NCI-H1417 (cell line): ENCODE measurements at regions not wholly inside any gene's neighbourhood (a gene's known extent, or its start where the extent isn't known, plus 50 kb on each side); places are given as distances from the start of the nearest gene placed in this dataset.
A peak's percentile ranks its signal among the peaks of the same experiment; 100 is the strongest.
"Not testable (repeated sequence)": the region's sequence is repeated elsewhere in the genome, so short reads cannot be mapped to it uniquely, and the experiment has no call there.

ENCODE experiments used
- DNase-seq, 3 experiments: peaks; one replicate each; lab custom pipeline; 2025; lab: John Stamatoyannopoulos, UW

DNA sequence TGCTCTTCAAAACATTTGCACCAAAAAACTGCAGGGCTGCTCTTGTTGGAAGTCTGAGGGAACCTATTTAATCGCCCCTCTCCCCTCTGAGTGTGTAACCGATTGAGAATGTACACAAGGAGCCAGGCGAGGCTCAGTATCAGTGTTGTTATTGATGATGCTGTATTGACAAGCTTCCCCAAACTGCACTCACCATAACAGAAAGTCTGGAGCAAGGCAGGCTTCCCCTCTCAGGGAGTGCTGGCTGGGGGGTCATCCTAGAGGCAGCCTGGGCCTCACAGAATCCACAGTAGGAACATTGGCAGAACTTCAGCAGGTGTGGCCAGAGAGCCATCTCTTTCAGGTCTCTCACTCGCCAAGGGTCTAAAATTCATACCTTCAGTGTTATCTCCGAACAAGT, 58.1 kb upstream of the TUNAR start:
- DNase-seq, result no peak

DNA sequence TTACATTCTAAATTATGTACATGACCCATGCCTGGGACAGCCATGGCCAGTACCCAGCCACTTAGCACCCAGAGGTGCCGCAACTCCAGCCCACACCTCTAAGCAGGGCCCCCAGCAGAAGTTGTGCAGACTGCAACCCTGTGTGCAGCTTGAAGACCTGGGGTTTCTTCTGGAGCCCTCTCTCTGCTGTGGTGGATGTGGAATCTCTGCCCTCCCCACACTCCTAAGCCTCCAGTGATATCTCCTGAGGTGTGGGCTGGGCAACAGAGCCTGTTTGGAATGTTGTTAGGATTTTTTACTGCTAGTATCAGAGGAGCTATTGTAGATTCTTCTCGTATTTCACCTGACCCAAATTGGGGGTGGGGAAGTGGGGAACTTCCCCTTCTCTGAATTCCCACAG, 59.4 kb upstream of the TUNAR start:
- DNase-seq, result no peak

DNA sequence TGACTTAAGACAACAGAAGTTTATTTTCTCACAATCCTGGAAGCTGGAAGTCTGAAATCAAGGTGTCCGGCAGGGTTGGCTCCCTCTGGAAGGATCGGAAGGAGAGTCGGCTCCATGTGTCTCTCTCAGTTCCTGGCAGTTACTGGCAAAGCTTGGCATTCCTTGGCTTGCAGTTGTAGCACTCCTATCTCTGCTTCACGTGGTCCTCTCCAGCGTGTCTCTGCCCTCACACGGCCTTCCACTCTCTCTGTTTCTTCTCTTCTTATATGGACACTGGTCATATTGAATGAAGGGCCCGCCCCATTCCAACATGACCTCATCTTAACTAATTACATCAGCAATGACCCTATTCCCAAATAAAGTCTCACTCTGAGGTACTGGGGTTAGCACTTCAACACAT, 60.1 kb upstream of the TUNAR start:
- DNase-seq, result no peak

DNA sequence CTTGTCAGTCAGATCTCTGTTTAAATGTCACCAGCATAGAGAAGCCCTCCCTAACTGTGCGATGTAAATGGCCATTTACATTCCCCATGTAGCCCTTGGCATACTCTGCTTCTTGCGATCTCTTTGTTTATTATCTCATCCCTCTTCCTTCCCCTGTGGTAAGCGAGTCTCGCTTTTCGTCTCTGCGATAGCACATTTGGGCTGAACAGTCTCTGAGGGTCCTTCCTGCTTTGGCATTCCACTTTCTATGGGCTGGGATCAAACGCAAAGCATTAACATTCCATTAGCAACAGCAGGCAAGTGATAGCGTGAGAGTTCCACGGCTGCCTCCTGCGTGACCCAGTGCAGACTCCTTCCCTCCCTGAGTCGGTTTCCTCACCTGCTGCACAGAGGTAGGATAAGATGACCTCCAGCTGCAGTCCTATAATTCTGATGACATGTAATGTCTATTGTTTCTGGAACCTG, 61.4 kb upstream of the TUNAR start:
- DNase-seq, result no peak

DNA sequence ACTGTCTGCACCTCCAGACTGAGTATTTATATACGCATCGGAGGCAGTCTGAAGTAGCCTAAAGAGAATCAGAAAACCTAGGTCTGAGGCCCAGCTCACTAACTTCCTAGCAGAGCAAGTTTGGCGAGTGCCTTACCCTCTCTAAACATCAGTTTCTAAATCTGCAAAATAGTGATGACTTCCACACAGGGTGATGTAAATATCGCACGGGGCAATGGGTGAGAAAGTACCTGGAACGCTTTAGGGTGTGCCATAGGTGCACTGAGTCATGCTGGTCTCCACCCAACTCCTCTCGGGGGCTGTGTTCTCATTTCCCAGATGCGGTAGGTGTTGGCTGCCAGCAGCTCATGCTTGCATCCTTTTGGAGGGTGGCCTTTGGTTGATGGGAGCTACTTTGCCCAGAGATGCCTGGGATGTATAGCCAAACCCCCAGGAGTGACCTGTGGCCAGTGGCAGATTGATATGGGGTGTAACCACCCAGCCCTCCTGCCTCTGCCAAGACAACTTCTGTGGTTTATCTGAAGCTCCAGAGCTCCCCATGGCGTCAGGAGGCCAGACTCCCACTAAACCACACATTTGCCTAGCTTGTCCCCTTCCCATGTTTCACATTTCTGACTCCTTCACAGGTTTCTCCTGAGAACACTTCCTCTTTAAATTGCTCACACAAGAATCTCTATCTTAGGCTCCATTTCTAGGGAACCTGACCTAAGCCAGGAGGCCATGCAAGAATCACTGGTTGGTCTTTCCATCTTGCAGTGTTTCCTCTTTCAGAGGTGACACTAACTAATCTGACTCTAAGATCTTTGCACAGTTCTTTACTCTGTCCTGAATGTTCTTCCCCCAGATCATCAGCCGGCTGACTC, 62.0 kb upstream of the TUNAR start:
- DNase-seq, result no peak

DNA sequence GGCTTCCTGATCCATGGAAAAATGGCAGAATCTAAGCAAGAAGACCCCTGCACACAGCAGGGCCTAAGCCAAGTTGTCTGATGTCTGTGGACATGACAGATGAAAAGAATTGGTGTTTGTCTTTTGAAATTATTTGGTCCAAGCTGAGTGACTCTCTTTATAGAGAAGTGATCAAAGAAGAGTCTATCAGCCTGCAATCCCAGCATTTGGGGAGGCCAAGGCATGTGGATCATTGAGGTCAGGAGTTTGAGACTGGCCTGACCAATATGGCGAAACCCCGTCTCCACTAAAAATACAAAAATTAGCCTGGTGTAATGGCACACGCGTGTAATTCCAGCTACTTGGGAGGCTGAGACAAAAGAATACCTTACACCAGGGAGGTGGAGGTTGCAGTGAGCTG, 64.8 kb upstream of the TUNAR start:
- no peak for DNase-seq

DNA sequence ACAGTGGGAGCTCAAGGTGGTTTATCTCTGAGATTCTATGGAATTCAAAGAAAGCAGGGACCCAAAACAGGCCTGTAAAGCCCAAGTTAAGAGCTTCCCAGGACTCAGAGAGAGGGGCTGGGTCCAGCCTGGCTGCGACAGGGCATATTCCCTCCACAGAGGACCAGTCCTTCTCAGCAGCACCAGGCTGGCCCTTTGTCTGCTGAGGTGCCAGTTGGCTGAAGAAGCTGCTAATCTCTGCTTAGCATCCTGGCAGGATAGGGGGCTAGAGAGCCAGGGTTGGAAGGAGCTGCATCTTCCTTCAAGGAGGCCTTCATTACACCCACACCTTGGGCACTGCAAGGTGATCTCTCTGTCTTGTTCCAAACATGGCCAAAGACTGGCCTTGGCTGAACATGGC, 68.3 kb upstream of the TUNAR start:
- no peak for DNase-seq

DNA sequence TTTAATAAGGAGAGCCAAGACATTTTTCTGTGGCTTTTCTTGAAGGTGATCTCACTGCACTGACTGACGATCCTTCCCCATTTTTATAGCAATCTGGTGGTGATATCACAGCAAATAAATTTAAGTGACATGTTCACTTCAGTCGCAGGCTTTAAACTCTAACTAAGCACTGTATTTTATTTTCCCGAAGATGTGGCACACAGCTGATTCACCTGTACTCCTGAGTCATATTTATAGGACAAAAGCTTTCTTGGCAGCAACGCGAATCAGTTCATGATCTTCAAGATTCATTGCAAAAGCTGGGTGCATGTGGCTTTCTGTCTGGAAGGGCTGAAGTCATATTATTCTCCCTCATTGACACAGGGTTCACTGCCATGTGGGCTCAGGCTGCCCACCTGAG, 79.8 kb upstream of the TUNAR start:
- no peak for DNase-seq

DNA sequence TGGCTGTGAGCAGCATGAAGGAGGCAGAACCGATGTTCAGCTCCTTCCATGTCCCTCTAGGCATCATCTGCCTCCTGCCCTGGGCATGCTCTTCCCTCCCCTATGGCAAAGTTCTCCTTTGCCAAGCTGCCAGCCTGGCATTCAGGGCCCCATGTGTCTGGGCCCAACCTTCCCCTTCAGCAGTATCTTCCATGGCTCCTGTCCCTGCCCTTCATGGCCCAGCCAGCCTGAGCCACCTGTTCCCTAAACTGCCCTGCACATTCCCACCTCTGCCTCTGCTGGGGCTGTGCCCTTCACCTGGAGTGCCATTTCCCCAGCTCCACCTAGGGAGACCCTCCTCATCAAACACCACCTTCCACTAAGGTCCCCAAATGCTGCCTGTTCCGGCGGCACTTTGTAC, 74.0 kb upstream of the TCL1A start:
- no peak for DNase-seq

DNA sequence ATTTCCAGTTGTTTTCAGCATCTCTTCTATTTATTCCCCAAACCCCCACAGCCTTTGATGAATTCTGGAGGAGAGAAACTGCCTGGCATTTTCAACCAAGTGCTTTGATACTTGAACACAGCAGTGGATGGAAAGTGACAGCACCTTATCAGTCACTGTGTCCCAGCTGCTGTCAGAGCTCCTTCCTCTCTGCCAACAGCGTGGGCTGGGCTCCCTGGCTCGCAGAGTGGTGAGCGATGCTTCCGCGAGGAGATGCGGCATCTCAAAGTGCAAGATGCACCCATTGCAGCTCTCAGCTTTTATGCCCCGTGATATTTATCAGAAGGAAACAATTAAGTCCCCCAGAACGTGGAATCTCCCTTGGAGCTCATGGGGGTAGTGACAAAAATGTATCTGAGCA, 72.6 kb upstream of the TCL1A start:
- peak in 1 of 3 experiments; percentile 6 for DNase-seq

DNA sequence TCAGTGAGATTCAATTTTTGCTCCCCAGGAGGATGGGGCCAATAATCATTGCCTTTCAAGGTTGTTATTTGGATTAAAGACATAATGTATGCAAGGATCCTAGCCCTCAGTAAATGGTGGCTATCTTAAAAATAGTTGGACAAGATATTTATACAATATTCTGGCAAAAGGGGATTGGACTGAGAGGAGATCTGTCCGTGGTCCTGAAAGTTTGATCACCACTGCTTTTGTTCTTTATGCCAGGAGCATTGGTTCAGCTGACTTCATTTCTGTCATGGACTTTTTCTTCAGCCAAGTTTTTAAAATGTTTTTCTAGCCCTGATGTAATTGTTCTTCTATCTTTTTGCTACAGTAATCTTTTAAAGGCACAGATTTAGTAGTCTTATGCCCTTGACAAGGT, 70.2 kb upstream of the TCL1A start:
- DNase-seq, result no peak

DNA sequence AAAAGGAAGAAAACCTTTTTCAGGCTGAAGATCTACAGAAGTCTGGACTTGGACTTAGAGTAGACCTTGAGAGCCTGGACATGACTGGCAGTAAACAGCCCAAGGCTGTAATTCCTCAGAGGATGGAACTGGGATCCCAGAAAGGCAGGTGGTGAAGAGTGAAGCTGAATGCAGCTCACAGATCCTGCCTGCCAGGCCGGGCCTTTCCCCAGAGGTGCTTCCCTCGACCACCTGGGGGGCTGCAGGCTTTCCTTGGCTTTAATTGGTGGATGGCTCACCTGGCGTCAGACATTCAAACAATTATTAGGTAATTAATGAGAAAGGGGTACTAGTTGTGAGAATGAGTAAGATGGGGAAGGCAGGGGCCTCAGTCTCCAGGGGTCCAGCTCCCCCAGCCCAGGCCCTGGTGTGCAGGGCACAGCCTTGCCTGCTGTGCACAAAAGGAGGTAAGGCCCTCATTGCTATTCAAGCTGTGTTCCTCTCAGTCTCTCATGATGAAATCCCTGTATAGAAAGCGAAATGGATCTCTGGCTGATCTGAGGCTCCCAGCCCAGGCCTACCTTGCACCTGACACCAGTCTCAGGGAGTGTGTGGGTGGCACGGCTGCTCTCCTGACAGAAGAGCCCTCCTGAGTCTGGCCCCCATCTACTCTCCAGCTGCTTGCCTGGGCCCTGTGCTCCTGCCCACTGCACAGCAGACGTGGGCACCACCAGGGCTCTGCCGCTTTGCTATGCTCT, 63.0 kb upstream of the TCL1A start:
- DNase-seq, result peak in 2 of 3 experiments; percentile 64 to 82

DNA sequence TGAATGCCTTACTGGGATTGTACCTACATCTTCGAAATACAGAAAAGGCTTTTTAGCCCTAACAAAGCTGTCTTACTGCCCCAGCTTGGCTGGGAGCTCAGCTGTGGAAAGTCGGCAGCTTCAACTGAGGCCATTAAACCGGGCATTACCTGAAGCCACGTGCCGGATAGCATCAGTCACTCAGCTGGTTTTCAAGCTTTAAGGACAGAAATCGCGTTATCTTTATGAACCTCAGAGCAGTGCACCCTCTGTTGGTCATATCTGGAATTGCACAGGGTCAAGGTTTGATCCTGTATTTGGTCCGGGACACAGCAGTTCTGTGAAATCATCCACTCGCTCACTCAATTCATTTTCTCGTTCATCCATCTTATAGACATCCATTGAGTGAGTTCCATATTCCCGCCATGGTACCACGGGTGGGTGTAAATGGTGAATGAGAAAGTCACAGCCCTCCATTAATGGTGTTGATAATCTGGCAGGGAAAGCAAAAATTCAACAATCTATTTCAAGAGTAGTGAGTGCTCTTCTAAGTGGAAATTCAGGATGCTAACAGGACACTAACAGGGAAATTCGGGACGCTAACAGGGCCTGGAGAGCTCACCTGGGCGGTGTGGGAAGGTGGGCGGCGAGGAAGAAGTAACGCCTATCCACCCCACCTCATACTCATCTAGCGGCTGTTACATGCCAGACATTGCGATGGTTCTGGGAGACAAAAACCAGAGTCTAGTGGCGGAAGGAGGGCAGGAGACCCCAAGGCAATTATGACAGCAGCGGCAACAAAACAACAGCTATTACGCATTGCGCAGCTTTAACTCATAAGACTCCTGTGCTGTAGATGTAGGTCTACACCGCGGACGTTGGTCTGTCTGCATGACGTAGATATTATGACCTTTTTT, 60.6 kb upstream of the TCL1A start:
- DNase-seq, result peak; percentile 18 to 81 (median 74)

DNA sequence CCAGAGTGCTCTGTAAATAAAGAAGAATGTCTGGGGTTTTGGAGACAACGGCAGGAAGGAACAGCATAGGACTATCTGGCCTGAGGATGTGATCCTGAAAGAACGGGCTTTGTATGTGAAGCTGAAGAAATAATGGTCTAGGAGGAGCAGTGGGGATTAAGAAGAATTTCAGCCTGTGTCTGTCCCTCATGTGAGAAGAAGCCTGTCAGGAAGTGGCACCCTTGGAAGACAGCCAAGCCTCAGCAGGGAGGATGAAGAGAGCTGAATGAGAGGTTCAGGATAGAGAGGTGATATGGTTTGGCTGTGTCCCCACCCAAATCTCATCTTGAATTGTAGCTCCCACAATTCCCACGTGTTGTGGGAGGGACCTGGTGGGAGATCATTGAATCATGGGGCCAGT, 56.9 kb upstream of the TCL1A start:
- peak in 2 of 3 experiments; percentile 43 to 68 for DNase-seq

DNA sequence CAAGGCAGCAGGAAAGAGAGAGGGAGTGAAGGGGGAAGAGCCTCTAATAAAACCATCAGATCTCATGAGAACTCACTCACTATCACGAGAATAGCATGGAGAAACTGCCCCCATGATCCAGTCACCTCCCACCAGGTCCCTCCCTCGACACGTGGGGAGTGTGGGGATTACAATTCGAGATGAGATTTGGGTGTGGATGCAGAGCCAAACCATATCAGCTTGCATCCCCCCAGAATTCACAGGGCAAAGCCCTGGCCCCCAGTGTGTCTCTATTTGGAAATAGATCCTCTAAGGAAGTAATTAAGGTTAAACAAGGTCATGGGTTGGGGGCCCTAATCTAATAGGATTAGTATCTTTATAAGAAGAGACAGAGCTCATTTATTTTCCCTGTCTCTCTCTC, 56.1 kb upstream of the TCL1A start:
- DNase-seq, result no peak

DNA sequence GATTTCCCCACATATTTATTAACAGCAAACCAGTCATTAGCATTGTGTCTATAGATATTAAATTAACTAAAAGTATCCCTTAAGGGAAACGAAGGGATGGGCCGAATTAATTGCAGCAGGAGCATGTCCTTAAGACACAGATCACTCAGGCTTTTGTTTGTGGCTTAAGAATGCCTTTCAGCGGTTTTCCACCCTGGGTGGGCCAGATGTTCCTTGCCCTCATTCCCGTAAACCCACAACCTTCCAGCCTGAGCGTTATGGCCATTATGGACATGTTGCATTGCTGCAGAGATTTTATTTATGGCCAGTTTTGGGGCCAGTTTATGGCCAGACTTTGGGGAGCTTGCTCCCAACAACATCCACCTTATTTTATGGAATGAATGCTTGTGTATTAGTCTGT, 55.5 kb upstream of the TCL1A start:
- DNase-seq, result not testable (repeated sequence)

DNA sequence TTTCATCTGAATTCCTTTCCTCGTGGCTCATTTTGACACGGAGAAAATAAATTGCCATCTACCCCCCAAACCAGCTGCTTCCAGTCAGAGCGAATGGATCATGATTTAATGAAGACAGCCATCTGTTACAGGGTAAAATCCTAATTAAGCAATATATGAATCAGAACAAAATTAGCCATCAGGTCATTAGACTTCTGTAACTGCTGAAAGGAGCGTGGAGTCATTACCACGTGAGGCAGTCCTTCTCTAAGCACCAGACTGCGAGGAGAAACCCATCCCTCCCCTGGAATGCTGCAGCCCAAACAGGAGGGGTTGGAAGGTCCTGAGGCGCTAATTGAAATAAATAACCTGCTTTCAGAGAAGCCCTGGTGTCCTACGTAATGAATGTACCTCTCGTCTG, 51.1 kb upstream of the TCL1A start:
- no peak for DNase-seq

DNA sequence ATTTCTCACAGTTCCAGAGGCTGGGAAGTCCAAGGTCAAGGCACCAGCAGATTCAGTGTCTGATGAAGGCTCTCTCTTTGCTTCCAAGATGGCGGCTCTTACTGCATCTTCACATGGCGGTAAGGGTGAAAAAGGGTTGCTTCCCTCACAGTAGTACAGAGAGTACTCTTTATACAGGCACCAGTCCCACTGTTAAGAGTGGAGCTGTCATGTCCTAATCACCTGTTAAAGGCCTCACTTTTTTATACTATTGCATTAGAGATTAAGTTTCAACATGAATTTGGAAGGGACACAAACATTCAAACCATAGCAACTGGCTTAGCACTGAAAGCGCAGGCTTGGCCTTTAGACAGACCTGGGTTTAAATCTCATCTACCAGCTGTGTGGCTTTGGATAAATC, 50.0 kb upstream of the TCL1A start:
- DNase-seq, result no peak
